H1 (cell line): ENCODE measurements at regions not wholly inside any gene's neighbourhood (a gene's known extent, or its start where the extent isn't known, plus 50 kb on each side); places are given as distances from the start of the nearest gene placed in this dataset.

ENCODE experiments used
- CTCF ChIA-PET: fragments of 300-600 bp; sonication (Branson Sonifier 250); formaldehyde crosslinking; loops from one replicate; lab custom pipeline; 2021; ENCODE audit not compliant: partially characterized antibody; lab: Charles Lee
- POLR2A ChIA-PET: fragments of 300-600 bp; sonication (Branson Sonifier 250); formaldehyde crosslinking; loops from one replicate; lab custom pipeline; 2021; ENCODE audit warnings: inconsistent platforms; ENCODE audit not compliant: partially characterized antibody; lab: Charles Lee
- DNase-seq, 2 experiments: peaks; one replicate each; pipeline versions ENCODE4 v3.0.0 to v3.0.0-alpha.2; 2010 to 2022; ENCODE audit warnings: low spot score in 2 of 2, low read depth in 1 of 2, mixed read lengths in 1 of 2
- FAIRE-seq: peaks from 2 replicates; lab custom pipeline; 2011; peaks lifted over from hg19 to GRCh38; lab: Jason Lieb, UNC
- H2AFZ ChIP-seq: 2 replicates; pipeline ENCODE4 v1.8.1; 2012; ENCODE audit warnings: low read length, inconsistent platforms
- H2AK5ac ChIP-seq: 2 replicates; pipeline ENCODE4 v1.6.1; 2013; ENCODE audit warnings: low read depth, low read length
- H2BK120ac ChIP-seq: replicated peaks from 2 replicates; pipeline ENCODE3; 2013; ENCODE audit warnings: low read depth, low read length, inconsistent platforms
- H2BK12ac ChIP-seq: 2 replicates; pipeline ENCODE4 v1.6.1; 2013; ENCODE audit warnings: low read depth, low read length
- H2BK15ac ChIP-seq: 2 replicates; pipeline ENCODE4 v1.6.1; 2013; ENCODE audit warnings: low read length
- H2BK20ac ChIP-seq: 2 replicates; pipeline ENCODE4 v1.6.1; 2013; ENCODE audit warnings: low read length
- H2BK5ac ChIP-seq: 2 replicates; pipeline ENCODE4 v1.6.1; 2013; ENCODE audit warnings: low read depth, low read length
- H3K14ac ChIP-seq: 2 replicates; pipeline ENCODE4 v1.6.1; 2013; ENCODE audit warnings: inconsistent platforms; ENCODE audit not compliant: insufficient read length
- H3K18ac ChIP-seq: 2 replicates; pipeline ENCODE4 v1.6.1; 2013; ENCODE audit warnings: low read length; ENCODE audit errors: extremely low read depth
- H3K23ac ChIP-seq: 2 replicates; pipeline ENCODE4 v1.6.1; 2013; ENCODE audit warnings: inconsistent platforms; ENCODE audit not compliant: insufficient read length
- H3K23me2 ChIP-seq: 2 replicates; pipeline ENCODE4 v1.6.1; 2013; ENCODE audit warnings: low read depth, low read length
- H3K27ac ChIP-seq: 2 replicates; pipeline ENCODE4 v1.6.1; 2011; ENCODE audit warnings: low read depth, low read length, inconsistent platforms
- H3K27me3 ChIP-seq, 4 experiments: replicated peaks in 1 of 4; 1 replicate in 1 of 4; 2 replicates in 3 of 4; pipeline versions ENCODE4 v1.6.1 to v1.8.1; 2011 to 2013; ENCODE audit warnings: low read length in 3 of 4, mild to moderate bottlenecking in 3 of 4, inconsistent platforms in 2 of 4, mixed read lengths in 2 of 4, moderate library complexity in 1 of 4; ENCODE audit not compliant: control insufficient read depth in 3 of 4, insufficient read depth in 3 of 4; ENCODE audit errors: extremely low read depth in 1 of 4
- H3K36me3 ChIP-seq, 4 experiments: 2 replicates each; pipeline versions ENCODE4 v1.6.1 to v1.8.1; 2011 to 2013; ENCODE audit warnings: mild to moderate bottlenecking in 4 of 4, low read length in 3 of 4, moderate library complexity in 2 of 4, control low read depth in 1 of 4, inconsistent platforms in 1 of 4; ENCODE audit not compliant: insufficient read depth in 4 of 4, control insufficient read depth in 2 of 4
- H3K4ac ChIP-seq: replicated peaks from 2 replicates; pipeline ENCODE3; 2013; ENCODE audit warnings: low read length, low read depth, mixed read lengths, inconsistent platforms; ENCODE audit not compliant: insufficient read length
- H3K4me1 ChIP-seq, 4 experiments: replicated peaks in 1 of 4; 1 replicate in 1 of 4; 2 replicates in 3 of 4; pipeline versions ENCODE4 v1.6.1 to v1.8.1; 2011 to 2013; ENCODE audit warnings: low read length in 3 of 4, inconsistent platforms in 2 of 4, mixed read lengths in 1 of 4; ENCODE audit not compliant: insufficient read depth in 4 of 4, control insufficient read depth in 3 of 4
- H3K4me2 ChIP-seq, 2 experiments: 2 replicates each; pipeline versions ENCODE4 v1.6.1 to v1.8.1; 2011 to 2013; ENCODE audit warnings: low read depth in 2 of 2, low read length in 2 of 2, control low read depth in 1 of 2, inconsistent platforms in 1 of 2, mild to moderate bottlenecking in 1 of 2; ENCODE audit not compliant: insufficient read depth in 1 of 2
- H3K4me3 ChIP-seq, 4 experiments: fragments of 200-600, 300-600 bp in 1 of 4; sonication (generic), shearing (Covaris generic), sonication (Bioruptor Twin) in 1 of 4; 2 replicates each; pipeline versions ENCODE4 v1.5.1 to v1.8.1; 2011 to 2016; ENCODE audit warnings: low read length in 4 of 4, low read depth in 3 of 4, control low read depth in 2 of 4, inconsistent platforms in 2 of 4, mild to moderate bottlenecking in 2 of 4, mixed read lengths in 1 of 4, moderate library complexity in 1 of 4; ENCODE audit not compliant: insufficient read depth in 2 of 4; ENCODE audit errors: extremely low read depth in 1 of 4
- H3K56ac ChIP-seq: replicated peaks from 2 replicates; pipeline ENCODE3; 2013; ENCODE audit warnings: low read depth, mild to moderate bottlenecking, mixed read lengths, low read length, inconsistent platforms; ENCODE audit not compliant: insufficient read length
- H3K79me1 ChIP-seq: 2 replicates; pipeline ENCODE4 v1.6.1; 2013; ENCODE audit warnings: low read depth, low read length, control low read depth
- H3K79me2 ChIP-seq, 2 experiments: 2 replicates each; pipeline versions ENCODE4 v1.6.1 to v1.8.1; 2012 to 2013; ENCODE audit warnings: low read length in 2 of 2, mild to moderate bottlenecking in 2 of 2, inconsistent platforms in 1 of 2; ENCODE audit not compliant: insufficient read depth in 2 of 2, control insufficient read depth in 1 of 2
- H3K9ac ChIP-seq, 4 experiments: replicated peaks in 1 of 4; 1 replicate in 1 of 4; 2 replicates in 3 of 4; pipeline versions ENCODE4 v1.6.1 to v1.8.1; 2011 to 2013; ENCODE audit warnings: low read depth in 3 of 4, low read length in 3 of 4, control low read depth in 2 of 4, mild to moderate bottlenecking in 2 of 4, moderate library complexity in 2 of 4, inconsistent platforms in 1 of 4; ENCODE audit errors: extremely low read depth in 1 of 4
- H3K9me3 ChIP-seq, 2 experiments: 2 replicates each; pipeline versions ENCODE4 v1.6.1 to v1.8.1; 2012 to 2013; ENCODE audit warnings: mild to moderate bottlenecking in 2 of 2, moderate library complexity in 2 of 2, control low read depth in 1 of 2, inconsistent platforms in 1 of 2, low read depth in 1 of 2, low read length in 1 of 2, mixed read lengths in 1 of 2; ENCODE audit not compliant: insufficient read depth in 2 of 2
- H4K20me1 ChIP-seq, 2 experiments: replicated peaks in 1 of 2; 2 replicates each; pipeline versions ENCODE3 to v1.8.1; 2011 to 2013; ENCODE audit warnings: inconsistent platforms in 2 of 2, low read length in 2 of 2, mild to moderate bottlenecking in 1 of 2; ENCODE audit not compliant: insufficient read depth in 2 of 2, control insufficient read depth in 1 of 2
- H4K5ac ChIP-seq: 2 replicates; pipeline ENCODE4 v1.6.1; 2013; ENCODE audit warnings: low read length, low read depth, mixed read lengths, inconsistent platforms; ENCODE audit not compliant: insufficient read length
- H4K8ac ChIP-seq: 2 replicates; pipeline ENCODE4 v1.8.0; 2013; ENCODE audit warnings: mild to moderate bottlenecking, moderate library complexity, low read length, inconsistent platforms; ENCODE audit not compliant: insufficient read depth; ENCODE audit errors: extremely low read depth
- H4K91ac ChIP-seq: replicated peaks from 2 replicates; pipeline ENCODE3; 2013; ENCODE audit warnings: low read length, mixed read lengths, inconsistent platforms; ENCODE audit not compliant: insufficient read length
- ASH2L ChIP-seq: fragments of 200-600, 300-600 bp; sonication (generic); IDR thresholded peaks from one replicate; pipeline ENCODE4 v1.7.1; 2017; ENCODE audit warnings: low read length
- BACH1 ChIP-seq: IDR thresholded peaks from 2 replicates; pipeline ENCODE4 v1.6.1; 2012; ENCODE audit warnings: low read length, improper control_type of control experiment
- CEBPB ChIP-seq: IDR thresholded peaks from 2 replicates; pipeline ENCODE4 v1.6.1; 2012; ENCODE audit warnings: low read depth, low read length
- CHD1 ChIP-seq: IDR thresholded peaks from 2 replicates; pipeline ENCODE4 v1.6.1; 2012; ENCODE audit warnings: low read depth, low read length, improper control_type of control experiment
- CHD2 ChIP-seq: IDR thresholded peaks from 2 replicates; pipeline ENCODE4 v1.6.1; 2012; ENCODE audit warnings: low read length, improper control_type of control experiment
- EGR1 ChIP-seq: IDR thresholded peaks from 2 replicates; pipeline ENCODE4 v1.6.1; 2011; ENCODE audit warnings: low read depth, low read length, borderline replicate concordance
- EZH2 ChIP-seq: fragments of 200-600 bp; sonication (generic); IDR thresholded peaks from 2 replicates; pipeline ENCODE4 v1.7.1; 2012; ENCODE audit warnings: low read depth, mild to moderate bottlenecking, moderate library complexity, low read length, inconsistent platforms; ENCODE audit not compliant: severe bottlenecking
- JUND ChIP-seq: IDR thresholded peaks from 2 replicates; pipeline ENCODE4 v1.6.1; 2011; ENCODE audit warnings: mild to moderate bottlenecking, improper control_type of control experiment, low read length
- KDM4A ChIP-seq: IDR thresholded peaks from one replicate; pipeline ENCODE4 v1.7.1; 2012; ENCODE audit warnings: low read depth, mild to moderate bottlenecking, moderate library complexity, low read length, inconsistent platforms; ENCODE audit not compliant: severe bottlenecking
- POLR2A ChIP-seq, 2 experiments: IDR thresholded peaks; 1 replicate in 1 of 2; 2 replicates in 1 of 2; pipeline ENCODE4 v1.6.1; 2011; ENCODE audit warnings: low read depth in 2 of 2, low read length in 2 of 2, mild to moderate bottlenecking in 2 of 2; ENCODE audit errors: control extremely low read depth in 1 of 2
- RFX5 ChIP-seq: IDR thresholded peaks from 2 replicates; pipeline ENCODE4 v1.6.1; 2011; ENCODE audit warnings: low read depth, low read length, improper control_type of control experiment, borderline replicate concordance
- RXRA ChIP-seq: IDR thresholded peaks from 2 replicates; pipeline ENCODE4 v1.6.1; 2011; ENCODE audit warnings: low read depth, mild to moderate bottlenecking, low read length, moderate library complexity; ENCODE audit not compliant: insufficient read depth
- SIX5 ChIP-seq: IDR thresholded peaks from 2 replicates; pipeline ENCODE4 v1.6.1; 2011; ENCODE audit warnings: mild to moderate bottlenecking, low read depth, low read length
- TEAD4 ChIP-seq: IDR thresholded peaks from 2 replicates; pipeline ENCODE4 v1.6.1; 2012; ENCODE audit warnings: low read depth, low read length, inconsistent platforms, mixed read lengths
- WGBS, 2 experiments: shearing (Covaris generic) in 1 of 2; methylation state at CpG; one replicate each; pipeline versions ENCODE4 v1.1.6 to v1.1.7; 2013 to 2015; ENCODE audit warnings: low lambda C conversion rate in 2 of 2, mixed read lengths in 2 of 2, inconsistent platforms in 1 of 2, low coverage in 1 of 2, missing lambda C conversion rate in 1 of 2; ENCODE audit not compliant: insufficient replicate concordance in 2 of 2, insufficient coverage in 1 of 2, insufficient read length in 1 of 2; ENCODE audit errors: extremely low coverage in 1 of 2, missing lambda C conversion rate in 1 of 2; 5-methylcytosine and 5-hydroxymethylcytosine counted together

DNA sequence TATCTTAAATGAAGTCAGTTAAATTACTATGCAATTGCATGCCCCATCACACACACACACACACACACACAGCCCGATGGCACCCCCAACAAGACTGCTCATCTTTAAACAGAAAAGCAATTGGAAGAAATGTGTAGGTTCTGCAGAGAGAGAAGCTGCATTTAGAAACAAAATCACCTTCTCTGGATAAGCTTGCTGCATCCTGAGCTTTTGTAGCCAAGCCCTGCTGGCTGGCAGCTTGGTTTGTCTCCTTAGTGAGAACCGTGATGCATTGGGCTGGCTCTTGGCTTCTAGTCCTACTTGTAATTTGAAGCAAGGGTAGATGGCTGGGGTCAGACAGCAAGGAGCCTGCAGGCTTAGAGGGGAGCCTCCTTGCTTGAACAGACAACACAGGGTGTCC, 153.8 kb downstream of the SOX9 start:
- no peak overlapping the region for H3K27ac ChIP-seq
- H3K36me3 ChIP-seq = no peaks in the 10 kb centered on the region
- no peaks in the 10 kb centered on the region for H3K79me1 ChIP-seq
- no peak overlapping the region for H3K4ac ChIP-seq
- H2AK5ac ChIP-seq = no peak overlapping the region
- WGBS, 2 experiments = 90% methylated on average over 2 of the region's 2 CpGs; no CpG with 5 or more reads in 1 of the 2 experiments
- no peak overlapping the region for H3K56ac ChIP-seq
- no peak overlapping the region for H3K18ac ChIP-seq
- no peak overlapping the region for H2BK20ac ChIP-seq
- ChIA-PET CTCF (no interaction called here), POLR2A (no interaction called here)
- H3K14ac ChIP-seq = no peak overlapping the region
- no peak overlapping the region for H3K9ac ChIP-seq
- H2BK12ac ChIP-seq = no peak overlapping the region; the same call in 1 of the 2 replicates
- no peak overlapping the region for H3K4me3 ChIP-seq
- FAIRE-seq (no peak), DNase-seq (no peak)
- H2BK120ac ChIP-seq = no peak overlapping the region
- no peak overlapping the region for H4K5ac ChIP-seq
- no peak overlapping the region for H2AFZ ChIP-seq
- no peaks in the 10 kb centered on the region for H3K23me2 ChIP-seq
- H3K4me2 ChIP-seq = no peak overlapping the region
- H2BK5ac ChIP-seq = no peak overlapping the region
- H3K9me3 ChIP-seq = no peaks in the 10 kb centered on the region
- TF ChIP-seq CHD2 (no peak), CHD1 (no peak), CEBPB (no peak), KDM4A (no peak), SIX5 (no peak), BACH1 (no peak), EGR1 (no peak), JUND (no peak), TEAD4 (no peak), EZH2 (no peak), RFX5 (no peak), RXRA (no peak), POLR2A (IDR thresholded peaks at IDR 0.05; ENCODE audit: control extremely low read depth in 1 of 2, low read depth in 2 of 2, low read length in 2 of 2) (no peak), ASH2L (no peak)
- no peaks in the 10 kb centered on the region for H4K20me1 ChIP-seq
- H4K8ac ChIP-seq = no peak overlapping the region
- H3K23ac ChIP-seq = no peak overlapping the region
- H3K27me3 ChIP-seq = no peaks in the 10 kb centered on the region; a peak in 1 of 7 replicates
- H2BK15ac ChIP-seq = no peak overlapping the region
- peak overlapping the region; percentile 15 for H4K91ac ChIP-seq
- peaks cover 0 to 4% (median 2%) of the 10 kb centered on the region in 4 experiments; a peak in 2 of 7 replicates for H3K4me1 ChIP-seq
- H3K79me2 ChIP-seq = no peaks in the 10 kb centered on the region
